ENCODE measurements at regions not wholly inside any gene's neighbourhood (a gene's known extent, or its start where the extent isn't known, plus 50 kb on each side); places are given as distances from the start of the nearest gene placed in this dataset.

- Histone ChIP-seq H4K20me1 (ENCODE audit: control insufficient read depth, insufficient read depth, insufficient read length) (no peaks in the 10 kb centered on the region), H4K5ac (ENCODE audit: insufficient read length, low read depth, low read length) (no peak overlapping the region), H2BK15ac (ENCODE audit: low read depth, low read length) (no peak overlapping the region), H3K9me3 (ENCODE audit: control insufficient read depth, low read depth, low read length) (no peaks in the 10 kb centered on the region), H3K79me1 (ENCODE audit: insufficient read depth, low read depth, low read length, poor library complexity, severe bottlenecking) (no peaks in the 10 kb centered on the region), H3K4me1 (ENCODE audit: insufficient read depth, low read length) (no peaks in the 10 kb centered on the region), H3K14ac (ENCODE audit: insufficient read depth, low read length) (no peak overlapping the region), H2BK5ac (ENCODE audit: insufficient read length, low read length) (no peak overlapping the region), H4K8ac (replicated peaks; ENCODE audit: insufficient read length, low read depth, low read length) (no peak overlapping the region), H3T11ph (ENCODE audit: low read length) (no peak overlapping the region), H2BK12ac (ENCODE audit: insufficient read length, low read depth, low read length) (no peak overlapping the region), H3K79me2 (ENCODE audit: insufficient read depth, low read length) (no peaks in the 10 kb centered on the region), H3K23me2 (ENCODE audit: insufficient read length, low read depth, low read length, poor library complexity, severe bottlenecking) (no peaks in the 10 kb centered on the region), H2AK5ac (ENCODE audit: insufficient read length, low read length) (no peak overlapping the region), H2BK120ac (ENCODE audit: low read depth, low read length, poor library complexity, severe bottlenecking) (no peak overlapping the region), H3K56ac (ENCODE audit: insufficient read length, low read depth, low read length) (no peak overlapping the region), H3K4ac (ENCODE audit: low read depth, low read length) (no peak overlapping the region), H2AFZ (ENCODE audit: low read length) (no peak overlapping the region), H2BK20ac (ENCODE audit: low read depth, low read length, poor library complexity, severe bottlenecking) (no peak overlapping the region), H3K18ac (ENCODE audit: insufficient read length, low read depth, low read length) (no peak overlapping the region), H3K9ac (ENCODE audit: extremely low read depth, insufficient read length, low read length) (no peak overlapping the region), H3K23ac (ENCODE audit: insufficient read length, low read depth, low read length) (no peak overlapping the region), H3K27me3 (ENCODE audit: insufficient read depth, low read length) (no peaks in the 10 kb centered on the region), H3K4me2 (ENCODE audit: insufficient read depth, insufficient read length, low read length) (no peak overlapping the region), H4K91ac (ENCODE audit: insufficient read length, low read depth, low read length) (no peak overlapping the region), H3K27ac (ENCODE audit: insufficient read length, low read depth, low read length) (no peak overlapping the region)
- Mint-ChIP-seq H3K4me1 (peaks cover 6 to 7% of the 10 kb centered on the region in 2 experiments), H3K9me3 (no peaks in the 10 kb centered on the region; a peak in 2 of 5 replicates), H3K27me3 (ENCODE audit: low read depth) (no peaks in the 10 kb centered on the region), H3K27ac (no peak overlapping the region), H3K4me3 (no peak overlapping the region), H3K36me3 (ENCODE audit: insufficient read depth in 1 of 3, low read depth in 3 of 3) (no peaks in the 10 kb centered on the region; a peak in 1 of 7 replicates)
- WGBS (ENCODE audit: extremely low coverage, insufficient read length, low lambda C conversion rate): no CpG with 5 or more reads among the region's 1 CpG
- no peak for DNase-seq
- TF ChIP-seq, protein P1, sequence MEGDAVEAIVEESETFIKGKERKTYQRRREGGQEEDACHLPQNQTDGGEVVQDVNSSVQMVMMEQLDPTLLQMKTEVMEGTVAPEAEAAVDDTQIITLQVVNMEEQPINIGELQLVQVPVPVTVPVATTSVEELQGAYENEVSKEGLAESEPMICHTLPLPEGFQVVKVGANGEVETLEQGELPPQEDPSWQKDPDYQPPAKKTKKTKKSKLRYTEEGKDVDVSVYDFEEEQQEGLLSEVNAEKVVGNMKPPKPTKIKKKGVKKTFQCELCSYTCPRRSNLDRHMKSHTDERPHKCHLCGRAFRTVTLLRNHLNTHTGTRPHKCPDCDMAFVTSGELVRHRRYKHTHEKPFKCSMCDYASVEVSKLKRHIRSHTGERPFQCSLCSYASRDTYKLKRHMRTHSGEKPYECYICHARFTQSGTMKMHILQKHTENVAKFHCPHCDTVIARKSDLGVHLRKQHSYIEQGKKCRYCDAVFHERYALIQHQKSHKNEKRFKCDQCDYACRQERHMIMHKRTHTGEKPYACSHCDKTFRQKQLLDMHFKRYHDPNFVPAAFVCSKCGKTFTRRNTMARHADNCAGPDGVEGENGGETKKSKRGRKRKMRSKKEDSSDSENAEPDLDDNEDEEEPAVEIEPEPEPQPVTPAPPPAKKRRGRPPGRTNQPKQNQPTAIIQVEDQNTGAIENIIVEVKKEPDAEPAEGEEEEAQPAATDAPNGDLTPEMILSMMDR (conservative IDR thresholded peaks at IDR 0.05): no peak
Observed at GRCh38 chr11:110376021-110376420, 53.7 kb upstream of the FDX1 start.
